Cardiac fibroblast (primary cell): ENCODE measurements at regions not wholly inside any gene's neighbourhood (a gene's known extent, or its start where the extent isn't known, plus 50 kb on each side); places are given as distances from the start of the nearest gene placed in this dataset.

Experiments used
- DNase-seq, 2 donors: peaks; one replicate each; pipeline versions ENCODE4 v3.0.0 to v3.0.0-alpha.2; 2010; ENCODE audit warnings: low read depth in 2 of 2
- H3K4me3 ChIP-seq, 2 donors: replicated peaks in 1 of 2; 1 replicate in 1 of 2; 2 replicates in 1 of 2; pipeline ENCODE4 v1.5.1; 2011; ENCODE audit warnings: low read depth in 2 of 2, low read length in 2 of 2, mild to moderate bottlenecking in 2 of 2, moderate library complexity in 1 of 2
- CTCF ChIP-seq: IDR thresholded peaks from one replicate; pipeline ENCODE4 v1.5.1; 2011; ENCODE audit warnings: low read depth, mild to moderate bottlenecking, low read length, inconsistent platforms

GRCh38 chr3:106805625-106806024 lies 571.6 kb upstream of the CCDC54 start:
- no peak for TF ChIP-seq CTCF

DNA sequence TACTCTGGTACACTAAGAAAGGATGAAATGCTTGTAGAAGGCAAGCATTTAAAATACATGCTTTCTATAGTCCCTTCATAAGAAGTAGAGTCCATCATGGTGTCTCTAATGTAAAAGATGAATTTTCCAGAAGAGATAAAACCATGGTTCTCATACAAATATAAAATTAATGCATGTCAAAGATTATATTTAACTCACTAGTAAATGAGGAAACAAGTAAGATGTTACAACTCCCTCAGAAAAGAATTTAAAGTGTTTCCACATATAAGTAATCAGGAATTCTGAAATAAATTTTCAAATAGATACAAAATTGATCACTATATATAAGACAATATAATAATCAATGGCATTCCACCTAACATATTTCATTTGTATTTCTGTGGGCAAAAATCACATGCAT lies 570.3 kb upstream of the CCDC54 start:
- DNase-seq, result no peak
- no peak overlapping the region for H3K4me3 ChIP-seq
- TF ChIP-seq CTCF, result no peak

More at GRCh38 chr3:106805625-106806024, 571.6 kb upstream of the CCDC54 start:
- DNase-seq, result no peak
- no peak overlapping the region for H3K4me3 ChIP-seq

GRCh38 chr3:106809041-106809440 lies 568.2 kb upstream of the CCDC54 start:
- no peak for DNase-seq
- TF ChIP-seq CTCF, result no peak
- no peak overlapping the region for H3K4me3 ChIP-seq

- peak in 1 of 2 donors; percentile 7 for DNase-seq
- no peak for TF ChIP-seq CTCF
- no peak overlapping the region for H3K4me3 ChIP-seq
Observed at GRCh38 chr3:106809623-106810299, 567.5 kb upstream of the CCDC54 start.

DNA sequence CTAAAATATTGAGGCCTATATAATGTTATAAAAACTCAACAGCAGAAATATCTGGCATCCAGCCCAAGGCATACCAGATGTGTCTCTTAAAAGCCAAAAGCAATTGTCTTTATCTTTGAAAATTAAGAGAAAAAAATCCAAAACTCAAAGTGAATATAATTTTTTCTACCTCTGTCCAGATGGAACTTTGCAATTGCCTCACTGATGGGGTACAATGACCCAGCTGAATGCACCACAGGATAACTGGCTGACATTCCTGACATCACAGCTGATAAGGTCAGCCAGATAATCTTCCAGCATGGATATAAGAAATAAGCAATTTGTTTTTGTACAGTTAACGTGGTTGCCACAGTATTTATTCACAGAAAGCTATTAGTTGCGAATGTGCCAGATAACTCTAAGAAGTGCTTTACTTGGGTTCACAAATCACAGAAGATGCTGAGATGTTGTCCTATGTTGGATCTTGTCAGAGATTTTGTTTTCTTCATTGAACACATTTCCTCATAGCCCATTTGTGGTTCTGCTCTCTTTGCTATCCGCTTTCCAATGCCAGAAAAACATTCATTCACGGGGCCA lies 566.9 kb upstream of the CCDC54 start:
- no peak for TF ChIP-seq CTCF
- peak; percentile 32 to 54 for DNase-seq

DNA sequence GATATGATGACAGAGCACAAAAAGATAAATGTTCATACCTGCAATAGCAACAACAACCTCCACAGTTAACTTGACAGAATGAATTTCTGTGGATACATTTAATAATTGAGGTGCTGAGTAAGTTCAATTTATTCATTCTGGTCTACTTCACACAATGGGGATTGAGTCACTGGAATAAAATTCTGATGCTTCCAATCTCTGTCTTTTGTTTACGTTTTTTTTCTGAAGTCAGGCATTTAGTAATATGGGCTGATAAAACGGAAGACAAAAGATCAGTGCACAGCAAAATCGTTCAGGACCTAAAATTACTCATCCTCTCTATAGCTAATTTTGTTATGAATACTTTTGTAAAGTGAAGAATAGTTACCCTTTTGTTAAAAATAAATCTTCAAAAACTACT lies 565.9 kb upstream of the CCDC54 start:
- DNase-seq, result peak; percentile 59 to 84
- no peak for TF ChIP-seq CTCF
- H3K4me3 ChIP-seq, result no peak overlapping the region

More for the DNA sequence above, 566.9 kb upstream of the CCDC54 start:
- H3K4me3 ChIP-seq, result no peak overlapping the region

DNA sequence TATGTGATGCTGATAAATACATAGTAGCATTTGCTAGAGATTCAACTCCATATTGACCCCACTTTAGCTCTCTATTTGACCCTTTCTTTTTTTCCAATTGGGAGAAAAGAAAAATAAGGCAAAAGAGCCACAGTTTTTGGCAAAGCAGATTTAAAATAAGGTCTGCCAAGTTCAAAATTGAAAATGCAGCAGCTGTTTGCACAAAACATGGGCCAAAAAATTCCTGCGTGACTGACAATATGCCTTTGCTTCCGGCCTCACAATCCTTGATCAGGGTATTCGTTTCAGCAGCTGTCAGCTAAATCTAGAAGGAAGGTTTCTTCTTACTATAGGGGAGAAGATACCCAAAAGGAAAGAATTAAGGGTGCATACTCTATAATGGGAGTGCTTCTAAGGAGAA lies 563.5 kb upstream of the CCDC54 start:
- no peak for TF ChIP-seq CTCF
- DNase-seq, result peak in 1 of 2 donors; percentile 57

More for the DNA sequence above, 563.5 kb upstream of the CCDC54 start:
- no peak overlapping the region for H3K4me3 ChIP-seq
